Hepatocyte (in vitro differentiated cells): ENCODE measurements at regions not wholly inside any gene's neighbourhood (a gene's known extent, or its start where the extent isn't known, plus 50 kb on each side); places are given as distances from the start of the nearest gene placed in this dataset.

ENCODE experiments used
- DNase-seq: peaks from one replicate; pipeline ENCODE4 v3.0.0-alpha.2; 2016; ENCODE audit warnings: low spot score
- H2AFZ ChIP-seq: fragments of 200-600 bp; sonication (generic); 2 replicates; pipeline ENCODE4 v1.6.0; 2016; ENCODE audit warnings: antibody characterized with exemption, mild to moderate bottlenecking
- H3K27ac ChIP-seq: fragments of 200-600 bp; sonication (generic); 2 replicates; pipeline ENCODE4 v1.5.1; 2016; ENCODE audit warnings: mild to moderate bottlenecking
- H3K27me3 ChIP-seq: fragments of 200-600 bp; sonication (generic); 2 replicates; pipeline ENCODE4 v1.6.1; 2016
- H3K36me3 ChIP-seq: fragments of 200-600 bp; sonication (generic); replicated peaks from 2 replicates; pipeline ENCODE4 v1.5.1; 2016; ENCODE audit warnings: low read depth; ENCODE audit not compliant: insufficient read depth
- H3K4me1 ChIP-seq: fragments of 200-600 bp; sonication (generic); 2 replicates; pipeline ENCODE4 v1.5.1; 2016; ENCODE audit warnings: mild to moderate bottlenecking, moderate library complexity; ENCODE audit not compliant: insufficient read depth
- H3K4me2 ChIP-seq: fragments of 200-600 bp; sonication (generic); 2 replicates; pipeline ENCODE4 v1.6.0; 2016
- H3K4me3 ChIP-seq: fragments of 200-600 bp; sonication (generic); 2 replicates; pipeline ENCODE4 v1.5.1; 2016; ENCODE audit warnings: mild to moderate bottlenecking
- H3K79me2 ChIP-seq: fragments of 200-600 bp; sonication (generic); 2 replicates; pipeline ENCODE4 v1.6.0; 2017; ENCODE audit warnings: mild to moderate bottlenecking
- H3K9me2 ChIP-seq: fragments of 200-600 bp; sonication (generic); replicated peaks from 2 replicates; pipeline ENCODE4 v1.6.0; 2017; ENCODE audit warnings: mild to moderate bottlenecking; ENCODE audit not compliant: insufficient read depth
- H3K9me3 ChIP-seq: fragments of 200-600 bp; sonication (generic); 2 replicates; pipeline ENCODE4 v1.5.1; 2016; ENCODE audit warnings: low read depth, mild to moderate bottlenecking
- H4K20me1 ChIP-seq: fragments of 200-600 bp; sonication (generic); 2 replicates; pipeline ENCODE4 v1.6.0; 2016; ENCODE audit warnings: mild to moderate bottlenecking; ENCODE audit not compliant: insufficient read depth, poor library complexity, severe bottlenecking
- EZH2 ChIP-seq: fragments of 200-600 bp; sonication (generic); IDR thresholded peaks from 2 replicates; pipeline ENCODE4 v1.6.1; 2016; ENCODE audit warnings: antibody characterized with exemption, mild to moderate bottlenecking, borderline replicate concordance
- EZH2phosphoT487 ChIP-seq: fragments of 200-600 bp; sonication (generic); IDR thresholded peaks from one replicate; pipeline ENCODE4 v1.6.1; 2018; ENCODE audit warnings: antibody characterized with exemption, mild to moderate bottlenecking, low read depth, moderate library complexity; ENCODE audit not compliant: unreplicated experiment, severe bottlenecking
- WGBS: methylation state at CpG from one replicate; pipeline ENCODE4 v1.1.6; 2016; ENCODE audit warnings: low lambda C conversion rate; ENCODE audit errors: missing lambda C conversion rate; 5-methylcytosine and 5-hydroxymethylcytosine counted together
- TF ChIP-seq, protein P1 (sequence below): fragments of 200-600 bp; sonication (generic); IDR thresholded peaks from 2 replicates; pipeline ENCODE4 v1.5.1; 2016; ENCODE audit warnings: antibody characterized with exemption, mild to moderate bottlenecking; ENCODE audit not compliant: poor library complexity

DNA sequence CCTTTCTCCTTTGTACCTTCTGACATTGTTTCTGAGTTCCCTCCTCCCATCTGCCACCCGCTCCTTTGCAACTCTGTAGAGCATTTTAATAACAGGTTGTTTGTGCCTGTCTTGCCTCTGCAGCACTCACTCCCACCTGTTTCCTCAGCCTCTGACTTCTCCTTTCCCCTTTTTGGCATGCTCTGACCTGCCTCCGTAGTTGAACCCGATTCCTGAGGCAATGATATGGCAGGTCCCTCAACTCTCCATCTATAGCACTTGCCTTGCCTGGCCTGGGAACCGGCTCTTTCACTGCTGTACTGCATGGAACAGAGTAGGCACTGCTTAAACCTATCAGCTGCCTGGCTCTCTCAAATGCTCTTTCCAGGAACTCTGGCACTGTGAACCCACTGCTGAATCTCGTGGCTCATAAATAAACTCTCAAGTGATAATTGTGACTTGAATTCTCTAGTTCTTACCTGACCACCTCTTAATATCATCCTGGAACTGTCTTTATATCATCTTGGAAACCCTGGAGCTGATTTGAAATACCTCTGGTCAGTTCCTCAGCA lies 50.3 kb downstream of the UTRN start:
- H3K9me3 ChIP-seq: no peaks in the 10 kb centered on the region
- H2AFZ ChIP-seq: no peak overlapping the region
- H3K36me3 ChIP-seq: no peaks in the 10 kb centered on the region
- no peaks in the 10 kb centered on the region for H3K27me3 ChIP-seq
- TF ChIP-seq EZH2 (no peak), EZH2phosphoT487 (no peak)
- TF ChIP-seq, protein P1, sequence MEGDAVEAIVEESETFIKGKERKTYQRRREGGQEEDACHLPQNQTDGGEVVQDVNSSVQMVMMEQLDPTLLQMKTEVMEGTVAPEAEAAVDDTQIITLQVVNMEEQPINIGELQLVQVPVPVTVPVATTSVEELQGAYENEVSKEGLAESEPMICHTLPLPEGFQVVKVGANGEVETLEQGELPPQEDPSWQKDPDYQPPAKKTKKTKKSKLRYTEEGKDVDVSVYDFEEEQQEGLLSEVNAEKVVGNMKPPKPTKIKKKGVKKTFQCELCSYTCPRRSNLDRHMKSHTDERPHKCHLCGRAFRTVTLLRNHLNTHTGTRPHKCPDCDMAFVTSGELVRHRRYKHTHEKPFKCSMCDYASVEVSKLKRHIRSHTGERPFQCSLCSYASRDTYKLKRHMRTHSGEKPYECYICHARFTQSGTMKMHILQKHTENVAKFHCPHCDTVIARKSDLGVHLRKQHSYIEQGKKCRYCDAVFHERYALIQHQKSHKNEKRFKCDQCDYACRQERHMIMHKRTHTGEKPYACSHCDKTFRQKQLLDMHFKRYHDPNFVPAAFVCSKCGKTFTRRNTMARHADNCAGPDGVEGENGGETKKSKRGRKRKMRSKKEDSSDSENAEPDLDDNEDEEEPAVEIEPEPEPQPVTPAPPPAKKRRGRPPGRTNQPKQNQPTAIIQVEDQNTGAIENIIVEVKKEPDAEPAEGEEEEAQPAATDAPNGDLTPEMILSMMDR: no peak
- no peak overlapping the region for H3K27ac ChIP-seq
- no peaks in the 10 kb centered on the region for H4K20me1 ChIP-seq
- DNase-seq: no peak
- H3K4me3 ChIP-seq: no peak overlapping the region
- H3K4me2 ChIP-seq: no peak overlapping the region
- H3K79me2 ChIP-seq: peaks cover 92% of the 10 kb centered on the region
- no peaks in the 10 kb centered on the region for H3K9me2 ChIP-seq
- 85% methylated on average over 5 of the region's 5 CpGs for WGBS
- H3K4me1 ChIP-seq: peaks cover 2% of the 10 kb centered on the region

DNA sequence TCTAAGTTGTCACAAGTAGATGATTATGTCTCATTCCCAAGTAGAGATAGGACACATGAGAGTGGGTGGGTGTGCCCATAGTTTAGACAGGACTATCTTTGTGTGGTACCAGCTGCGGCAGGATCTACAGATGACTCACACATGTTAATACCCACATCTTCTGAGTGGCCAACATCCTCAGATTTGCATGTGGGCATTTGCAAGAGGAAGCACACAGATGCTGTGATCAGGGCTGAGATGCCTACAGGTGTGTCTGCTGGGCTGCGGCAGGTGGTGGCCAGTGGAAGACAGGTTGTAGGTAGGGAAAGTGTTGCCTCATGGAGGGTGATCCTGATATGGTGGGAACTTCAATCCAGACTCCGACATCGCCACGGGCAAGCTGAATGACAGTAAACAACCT lies 50.8 kb downstream of the UTRN start:
- H3K79me2 ChIP-seq: peaks cover 94% of the 10 kb centered on the region
- H3K9me3 ChIP-seq: no peaks in the 10 kb centered on the region
- H3K4me1 ChIP-seq: peaks cover 6% of the 10 kb centered on the region

DNA sequence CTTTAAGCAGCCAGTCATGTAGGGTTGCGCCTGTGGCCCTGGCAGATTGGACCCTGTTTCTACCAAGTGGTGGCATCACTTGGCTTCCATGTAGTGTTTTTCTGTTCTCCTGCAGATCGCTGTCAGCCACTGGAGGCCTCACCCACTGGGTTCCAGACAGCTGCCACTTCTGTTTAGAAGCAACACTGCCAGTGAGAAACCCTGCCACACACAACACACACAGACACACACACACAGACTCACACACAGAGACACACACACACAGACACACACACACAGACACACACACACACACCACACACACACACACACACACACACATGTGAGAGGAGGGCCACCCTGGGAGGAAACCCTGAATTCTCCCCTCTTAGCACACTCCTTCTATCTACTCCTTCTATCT lies 51.8 kb downstream of the UTRN start:
- H3K4me2 ChIP-seq: no peak overlapping the region

More for the DNA sequence above, 50.8 kb downstream of the UTRN start:
- WGBS: 92% methylated on average over 5 of the region's 5 CpGs
- TF ChIP-seq, protein P1: no peak
- TF ChIP-seq EZH2phosphoT487: no peak
- no peak for TF ChIP-seq EZH2
- H3K27ac ChIP-seq: no peak overlapping the region
- no peaks in the 10 kb centered on the region for H3K27me3 ChIP-seq
- no peaks in the 10 kb centered on the region for H4K20me1 ChIP-seq
- DNase-seq: no peak
- H3K9me2 ChIP-seq: no peaks in the 10 kb centered on the region
- no peak overlapping the region for H2AFZ ChIP-seq
- H3K36me3 ChIP-seq: no peaks in the 10 kb centered on the region
- no peak overlapping the region for H3K4me2 ChIP-seq
- H3K4me3 ChIP-seq: no peak overlapping the region

More for the DNA sequence above, 51.8 kb downstream of the UTRN start:
- Histone ChIP-seq H3K36me3 (no peaks in the 10 kb centered on the region), H3K4me1 (peaks cover 6% of the 10 kb centered on the region), H3K27ac (no peak overlapping the region), H3K9me3 (no peaks in the 10 kb centered on the region), H3K9me2 (no peaks in the 10 kb centered on the region), H3K79me2 (peaks cover 91% of the 10 kb centered on the region), H4K20me1 (no peaks in the 10 kb centered on the region), H3K27me3 (no peaks in the 10 kb centered on the region), H2AFZ (no peak overlapping the region), H3K4me3 (no peak overlapping the region)
- no peak for DNase-seq
- 100% methylated on average over 2 of the region's 2 CpGs for WGBS
- TF ChIP-seq, protein P1: no peak
- TF ChIP-seq EZH2phosphoT487: no peak
